SK-N-SH treated with all-trans-retinoic acid at 6 μM for 48 hours (cell line): ENCODE measurements at regions not wholly inside any gene's neighbourhood (a gene's known extent, or its start where the extent isn't known, plus 50 kb on each side); places are given as distances from the start of the nearest gene placed in this dataset.

ENCODE experiments used
- ATAC-seq: fragments of 200-7000 bp; cut with Tn5 transposase; 3 replicates; pipeline ENCODE4 v1.9.1; 2020; ENCODE audit warnings: mild to moderate bottlenecking, moderate library complexity
- ARNTL ChIP-seq: fragments of 450-650 bp; formaldehyde crosslinking; IDR thresholded peaks from 2 replicates; pipeline ENCODE4 v1.5.0; 2020; ENCODE audit warnings: low read depth, mild to moderate bottlenecking, moderate library complexity, borderline replicate concordance
- BACH2 ChIP-seq: fragments of 250-450 bp; sonication (Bioruptor Pico); IDR thresholded peaks from 2 replicates; pipeline ENCODE4 v1.9.0; 2021; ENCODE audit warnings: mild to moderate bottlenecking, borderline replicate concordance
- CREB5 ChIP-seq: fragments of 250-450 bp; sonication (Bioruptor Pico); IDR thresholded peaks from 2 replicates; pipeline ENCODE4 v1.5.1; 2020; ENCODE audit warnings: low read depth, mild to moderate bottlenecking, moderate library complexity
- CSDC2 ChIP-seq: fragments of 250-450 bp; sonication (Bioruptor Pico); IDR thresholded peaks from 2 replicates; pipeline ENCODE4 v1.5.0; 2020; ENCODE audit warnings: mild to moderate bottlenecking, moderate library complexity
- CSRNP3 ChIP-seq: fragments of 250-450 bp; sonication (Bioruptor Pico); IDR thresholded peaks from 2 replicates; pipeline ENCODE4 v1.5.1; 2021; ENCODE audit warnings: mild to moderate bottlenecking, moderate library complexity
- ESRRG ChIP-seq: fragments of 250-450 bp; sonication (Bioruptor Pico); IDR thresholded peaks from 2 replicates; pipeline ENCODE4 v1.6.1; 2021; ENCODE audit warnings: mild to moderate bottlenecking
- OSR1 ChIP-seq: fragments of 250-450 bp; sonication (Bioruptor Pico); IDR thresholded peaks from 2 replicates; pipeline ENCODE4 v1.8.0; 2022; ENCODE audit warnings: moderate library complexity, mild to moderate bottlenecking, inconsistent platforms
- PATZ1 ChIP-seq: fragments of 250-450 bp; sonication (Bioruptor Pico); IDR thresholded peaks from 2 replicates; pipeline ENCODE4 v1.8.0; 2020; ENCODE audit warnings: mild to moderate bottlenecking, moderate library complexity, borderline replicate concordance
- POU6F1 ChIP-seq: fragments of 250-450 bp; sonication (Bioruptor Pico); IDR thresholded peaks from 2 replicates; pipeline ENCODE4 v1.8.0; 2021; ENCODE audit warnings: low read depth, mild to moderate bottlenecking, moderate library complexity, borderline replicate concordance
- PPARA ChIP-seq: fragments of 250-450 bp; sonication (Bioruptor Pico); IDR thresholded peaks from 2 replicates; pipeline ENCODE4 v1.5.0; 2020; ENCODE audit warnings: mild to moderate bottlenecking, borderline replicate concordance
- RARB ChIP-seq: fragments of 250-450 bp; sonication (Bioruptor Pico); IDR thresholded peaks from 2 replicates; pipeline ENCODE4 v1.8.0; 2021; ENCODE audit warnings: mild to moderate bottlenecking, moderate library complexity
- SNAI2 ChIP-seq: fragments of 250-450 bp; sonication (Bioruptor Pico); IDR thresholded peaks from 2 replicates; pipeline ENCODE4 v1.5.0; 2020; ENCODE audit warnings: mild to moderate bottlenecking, moderate library complexity
- TCF4 ChIP-seq: fragments of 250-450 bp; sonication (Bioruptor Pico); IDR thresholded peaks from 2 replicates; pipeline ENCODE4 v1.8.0; 2021; ENCODE audit warnings: mild to moderate bottlenecking, moderate library complexity, borderline replicate concordance
- TOX ChIP-seq: fragments of 250-450 bp; sonication (Bioruptor Pico); IDR thresholded peaks from 2 replicates; pipeline ENCODE4 v1.8.0; 2021; ENCODE audit warnings: mild to moderate bottlenecking, moderate library complexity, borderline replicate concordance
- ZC3H10 ChIP-seq: fragments of 250-450 bp; sonication (Bioruptor Pico); IDR thresholded peaks from 2 replicates; pipeline ENCODE4 v1.5.1; 2021; ENCODE audit warnings: mild to moderate bottlenecking, moderate library complexity
- ZFP3 ChIP-seq: fragments of 250-450 bp; sonication (Bioruptor Pico); IDR thresholded peaks from 2 replicates; pipeline ENCODE4 v1.5.0; 2020; ENCODE audit warnings: mild to moderate bottlenecking, moderate library complexity
- ZFP30 ChIP-seq: fragments of 450-650 bp; formaldehyde crosslinking; IDR thresholded peaks from 2 replicates; pipeline ENCODE4 v1.5.0; 2022; ENCODE audit warnings: mild to moderate bottlenecking, moderate library complexity
- ZNF565 ChIP-seq: fragments of 450-650 bp; formaldehyde crosslinking; conservative IDR thresholded peaks from 2 replicates; pipeline ENCODE4 v1.5.0; 2020; ENCODE audit warnings: low read depth, mild to moderate bottlenecking, moderate library complexity
- ZNF70 ChIP-seq: fragments of 450-650 bp; formaldehyde crosslinking; IDR thresholded peaks from 2 replicates; pipeline ENCODE4 v1.5.0; 2020; ENCODE audit warnings: mild to moderate bottlenecking, moderate library complexity
- ZNF8 ChIP-seq: fragments of 450-650 bp; formaldehyde crosslinking; IDR thresholded peaks from 2 replicates; pipeline ENCODE4 v1.5.0; 2020; ENCODE audit warnings: mild to moderate bottlenecking, moderate library complexity

GRCh38 chr5:159774476-159775031 lies 141.7 kb upstream of the ADRA1B start:
- TF ChIP-seq ARNTL (CRISPR knock-in tag): no peak
- TF ChIP-seq TCF4 (CRISPR knock-in tag): no peak
- TF ChIP-seq CREB5: no peak
- no peak for TF ChIP-seq POU6F1 (CRISPR knock-in tag)
- TF ChIP-seq ZNF70 (CRISPR knock-in tag): no peak
- TF ChIP-seq ZNF8: no peak
- TF ChIP-seq ZFP3 (CRISPR knock-in tag): no peak
- TF ChIP-seq OSR1 (CRISPR knock-in tag): no peak
- no peak for TF ChIP-seq ESRRG (CRISPR knock-in tag)
- no peak for TF ChIP-seq ZC3H10 (CRISPR knock-in tag)
- no peak for TF ChIP-seq PPARA (CRISPR knock-in tag)
- TF ChIP-seq ZFP30 (CRISPR knock-in tag): no peak
- TF ChIP-seq CSRNP3 (CRISPR knock-in tag): no peak
- TF ChIP-seq SNAI2 (CRISPR knock-in tag): no peak
- TF ChIP-seq CSDC2: no peak
- no peak for TF ChIP-seq RARB (CRISPR knock-in tag)
- ATAC-seq: no peak

GRCh38 chr5:159775890-159776289 lies 140.4 kb upstream of the ADRA1B start:
- TF ChIP-seq ZNF565 (CRISPR knock-in tag) (no peak), ESRRG (CRISPR knock-in tag) (no peak), POU6F1 (CRISPR knock-in tag) (no peak), ZNF70 (CRISPR knock-in tag) (no peak), ARNTL (CRISPR knock-in tag) (no peak), BACH2 (no peak), ZFP30 (CRISPR knock-in tag) (no peak), CSRNP3 (CRISPR knock-in tag) (no peak), RARB (CRISPR knock-in tag) (no peak), PPARA (CRISPR knock-in tag) (no peak), CREB5 (no peak), ZFP3 (CRISPR knock-in tag) (no peak), TOX (no peak), PATZ1 (CRISPR knock-in tag) (no peak), ZNF8 (no peak)
- ATAC-seq: no peak
